ENCODE measurements at regions not wholly inside any gene's neighbourhood (a gene's known extent, or its start where the extent isn't known, plus 50 kb on each side); places are given as distances from the start of the nearest gene placed in this dataset.

- Histone ChIP-seq H3K4me3 (replicated peaks in 1 of 2; ENCODE audit: low read depth in 1 of 2, low read length in 2 of 2) (no peak overlapping the region), H2AFZ (ENCODE audit: low read depth, low read length, poor library complexity, severe bottlenecking) (no peak overlapping the region), H4K20me1 (ENCODE audit: insufficient read depth) (no peaks in the 10 kb centered on the region), H3K36me3 (ENCODE audit: control insufficient read depth in 1 of 2, insufficient read depth in 2 of 2, low read length in 2 of 2) (no peaks in the 10 kb centered on the region), H3K4me1 (ENCODE audit: control insufficient read depth in 1 of 2, insufficient read depth in 2 of 2, low read length in 2 of 2) (no peaks in the 10 kb centered on the region), H3K79me2 (ENCODE audit: insufficient read depth, low read length) (no peaks in the 10 kb centered on the region), H3K9ac (ENCODE audit: low read length) (no peak overlapping the region), H3K27me3 (ENCODE audit: insufficient read depth, low read length) (no peaks in the 10 kb centered on the region), H3K4me2 (ENCODE audit: low read length) (no peak overlapping the region), H3K27ac (ENCODE audit: low read depth, low read length) (no peak overlapping the region), H3K9me2 (ENCODE audit: insufficient read depth) (no peaks in the 10 kb centered on the region), H3K9me3 (ENCODE audit: control insufficient read depth in 1 of 2, insufficient read depth in 1 of 2, low read depth in 1 of 2, low read length in 2 of 2) (peaks cover 0 to 18% of the 10 kb centered on the region in 2 experiments; a peak in 1 of 4 replicates)
- ATAC-seq, result no peak
- BruUV-seq (replicated peaks), result no TSS peak
- ChIA-PET RAD21 (ENCODE audit: low non-redundant PET in 1 of 2, low total read pairs in 2 of 2, uncharacterized antibody in 2 of 2, unreplicated experiment in 2 of 2) (no interaction called here), POLR2A (no interaction called here), CTCF (no interaction called here)
- intact Hi-C loops (cut with micrococcal nuclease), result no loop called here
- DNase-seq (ENCODE audit: low read depth, low spot score), result no peak
- TF ChIP-seq JUND (IDR thresholded peaks at IDR 0.05), result no peak
- no peak for TF ChIP-seq ZBTB33 (IDR thresholded peaks at IDR 0.05; ENCODE audit: extremely low read depth, insufficient replicate concordance, low read length)
- no peak for TF ChIP-seq POLR2A (IDR thresholded peaks at IDR 0.05; ENCODE audit: borderline replicate concordance, extremely low read depth, insufficient read depth, insufficient read length)
- no peak for TF ChIP-seq YY1 (IDR thresholded peaks at IDR 0.05; ENCODE audit: extremely low read depth, insufficient replicate concordance, low read depth, low read length)
- no peak for TF ChIP-seq SIN3A (IDR thresholded peaks at IDR 0.05; ENCODE audit: low read depth)
- TF ChIP-seq MAX (IDR thresholded peaks at IDR 0.05), result no peak
- TF ChIP-seq EGR1 (IDR thresholded peaks at IDR 0.05; ENCODE audit: low read depth), result no peak
Observed at GRCh38 chr20:52837378-52837777, 134.8 kb upstream of the TSHZ2 start.

GRCh38 chr20:52833901-52834300, 138.3 kb upstream of the TSHZ2 start:
- Histone ChIP-seq H3K36me3 (ENCODE audit: control insufficient read depth in 1 of 2, insufficient read depth in 2 of 2, low read length in 2 of 2) (no peaks in the 10 kb centered on the region), H3K27ac (ENCODE audit: low read depth, low read length) (no peak overlapping the region), H4K20me1 (ENCODE audit: insufficient read depth) (no peaks in the 10 kb centered on the region), H3K9ac (ENCODE audit: low read length) (no peak overlapping the region), H3K4me1 (ENCODE audit: control insufficient read depth in 1 of 2, insufficient read depth in 2 of 2, low read length in 2 of 2) (no peaks in the 10 kb centered on the region), H3K9me2 (ENCODE audit: insufficient read depth) (no peaks in the 10 kb centered on the region), H3K27me3 (ENCODE audit: insufficient read depth, low read length) (no peaks in the 10 kb centered on the region), H2AFZ (ENCODE audit: low read depth, low read length, poor library complexity, severe bottlenecking) (no peak overlapping the region), H3K4me3 (replicated peaks in 1 of 2; ENCODE audit: low read depth in 1 of 2, low read length in 2 of 2) (no peak overlapping the region), H3K9me3 (ENCODE audit: control insufficient read depth in 1 of 2, insufficient read depth in 1 of 2, low read depth in 1 of 2, low read length in 2 of 2) (peaks cover 0 to 24% of the 10 kb centered on the region in 2 experiments; a peak in 1 of 4 replicates), H3K4me2 (ENCODE audit: low read length) (no peak overlapping the region), H3K79me2 (ENCODE audit: insufficient read depth, low read length) (no peaks in the 10 kb centered on the region)
- DNase-seq (ENCODE audit: low read depth, low spot score) (no peak), ATAC-seq (no peak)
- ChIA-PET CTCF (no interaction called here), RAD21 (ENCODE audit: low non-redundant PET in 1 of 2, low total read pairs in 2 of 2, uncharacterized antibody in 2 of 2, unreplicated experiment in 2 of 2) (no interaction called here), POLR2A (no interaction called here)
- TF ChIP-seq YY1 (IDR thresholded peaks at IDR 0.05; ENCODE audit: extremely low read depth, insufficient replicate concordance, low read depth, low read length) (no peak), CBX3 (IDR thresholded peaks at IDR 0.05; ENCODE audit: low read depth) (no peak)
- intact Hi-C loops (cut with micrococcal nuclease), result loop anchor here (2.0 kb wide), 1 partner anchor 47 kb away; no protein-coding TSS in a partner anchor
- BruUV-seq (replicated peaks), result no TSS peak

Measured in HCT116 (cell line).